Osteoblast (primary cell): ENCODE measurements at regions not wholly inside any gene's neighbourhood (a gene's known extent, or its start where the extent isn't known, plus 50 kb on each side); places are given as distances from the start of the nearest gene placed in this dataset.

ENCODE experiments used
- DNase-seq: peaks from one replicate; pipeline ENCODE4 v3.0.0; 2011; ENCODE audit warnings: low spot score, mixed read lengths; ENCODE audit not compliant: insufficient read length; ENCODE audit errors: missing footprints
- H2AFZ ChIP-seq: 2 replicates; pipeline ENCODE4 v1.6.0; 2011; ENCODE audit warnings: mild to moderate bottlenecking, low read length
- H3K27ac ChIP-seq: 2 replicates; pipeline ENCODE4 v1.5.1; 2011; ENCODE audit warnings: mild to moderate bottlenecking, low read depth, low read length, moderate library complexity
- H3K27me3 ChIP-seq: 2 replicates; pipeline ENCODE4 v1.6.0; 2012; ENCODE audit warnings: mild to moderate bottlenecking, control low read depth, inconsistent platforms, low read length, moderate library complexity; ENCODE audit not compliant: insufficient read depth
- H3K36me3 ChIP-seq: 2 replicates; pipeline ENCODE4 v1.5.1; 2011; ENCODE audit warnings: mild to moderate bottlenecking, low read length, control low read depth, moderate library complexity; ENCODE audit not compliant: insufficient read depth
- H3K4me1 ChIP-seq: 2 replicates; pipeline ENCODE4 v1.5.1; 2011; ENCODE audit warnings: mild to moderate bottlenecking, low read length, control low read depth, moderate library complexity; ENCODE audit not compliant: insufficient read depth
- H3K4me2 ChIP-seq: 2 replicates; pipeline ENCODE4 v1.6.0; 2011; ENCODE audit warnings: mild to moderate bottlenecking, low read length; ENCODE audit not compliant: insufficient read depth
- H3K4me3 ChIP-seq: fragments of 200-600 bp; sonication (generic); 3 replicates; pipeline ENCODE4 v1.5.1; 2012; ENCODE audit warnings: mild to moderate bottlenecking, low read length, inconsistent platforms; ENCODE audit not compliant: insufficient read depth
- H3K79me2 ChIP-seq: 2 replicates; pipeline ENCODE4 v1.6.0; 2012; ENCODE audit warnings: mild to moderate bottlenecking, low read length, control low read depth, inconsistent platforms; ENCODE audit not compliant: insufficient read depth
- H3K9me3 ChIP-seq: 2 replicates; pipeline ENCODE4 v1.5.1; 2011; ENCODE audit warnings: low read depth, low read length, control low read depth
- H4K20me1 ChIP-seq: 2 replicates; pipeline ENCODE4 v1.6.0; 2012; ENCODE audit warnings: mild to moderate bottlenecking, low read length, control low read depth; ENCODE audit not compliant: insufficient read depth
- CTCF ChIP-seq: IDR thresholded peaks from 2 replicates; pipeline ENCODE4 v1.5.1; 2011; ENCODE audit warnings: mild to moderate bottlenecking, low read depth, low read length, moderate library complexity; ENCODE audit errors: extremely low read depth

- TF ChIP-seq CTCF = no peak
- H3K27me3 ChIP-seq = no peaks in the 10 kb centered on the region
- peak overlapping the region; percentile 57 for H2AFZ ChIP-seq
- H3K36me3 ChIP-seq = no peaks in the 10 kb centered on the region
- DNase-seq = no peak
- H4K20me1 ChIP-seq = no peaks in the 10 kb centered on the region
- no peak overlapping the region for H3K4me3 ChIP-seq
- no peak overlapping the region for H3K27ac ChIP-seq
- H3K4me1 ChIP-seq = no peaks in the 10 kb centered on the region
- H3K4me2 ChIP-seq = no peak overlapping the region
- H3K9me3 ChIP-seq = no peaks in the 10 kb centered on the region
- H3K79me2 ChIP-seq = no peaks in the 10 kb centered on the region
Observed at GRCh38 chr6:105875974-105876640, 210.0 kb upstream of the PRDM1 start.

GRCh38 chr6:105874835-105875626 is 211.1 kb upstream of the PRDM1 start:
- Histone ChIP-seq H4K20me1 (no peaks in the 10 kb centered on the region), H3K27ac (no peak overlapping the region), H3K79me2 (no peaks in the 10 kb centered on the region), H3K4me2 (no peak overlapping the region), H3K4me3 (no peak overlapping the region), H3K36me3 (no peaks in the 10 kb centered on the region), H3K4me1 (no peaks in the 10 kb centered on the region), H3K9me3 (no peaks in the 10 kb centered on the region), H3K27me3 (no peaks in the 10 kb centered on the region), H2AFZ (no peak overlapping the region)
- TF ChIP-seq CTCF = no peak
- DNase-seq = no peak

GRCh38 chr6:105873799-105874198 is 212.3 kb upstream of the PRDM1 start:
- Histone ChIP-seq H3K9me3 (no peaks in the 10 kb centered on the region), H3K4me3 (no peak overlapping the region), H2AFZ (no peak overlapping the region), H3K27me3 (no peaks in the 10 kb centered on the region), H4K20me1 (no peaks in the 10 kb centered on the region), H3K27ac (no peak overlapping the region), H3K79me2 (no peaks in the 10 kb centered on the region), H3K36me3 (no peaks in the 10 kb centered on the region), H3K4me1 (no peaks in the 10 kb centered on the region), H3K4me2 (no peak overlapping the region)
- no peak for DNase-seq
- no peak for TF ChIP-seq CTCF

GRCh38 chr6:105873211-105873704 is 212.9 kb upstream of the PRDM1 start:
- H2AFZ ChIP-seq = no peak overlapping the region
- H3K4me2 ChIP-seq = no peak overlapping the region

More at GRCh38 chr6:105873211-105873704, 212.9 kb upstream of the PRDM1 start:
- H3K27me3 ChIP-seq = no peaks in the 10 kb centered on the region
- no peak overlapping the region for H3K4me3 ChIP-seq
- H3K27ac ChIP-seq = no peak overlapping the region
- no peak for DNase-seq
- no peaks in the 10 kb centered on the region for H4K20me1 ChIP-seq
- no peaks in the 10 kb centered on the region for H3K4me1 ChIP-seq
- no peak for TF ChIP-seq CTCF
- H3K9me3 ChIP-seq = no peaks in the 10 kb centered on the region
- H3K79me2 ChIP-seq = no peaks in the 10 kb centered on the region
- no peaks in the 10 kb centered on the region for H3K36me3 ChIP-seq
